Panc1 (cell line): ENCODE measurements at regions not wholly inside any gene's neighbourhood (a gene's known extent, or its start where the extent isn't known, plus 50 kb on each side); places are given as distances from the start of the nearest gene placed in this dataset.

Source experiments
- ATAC-seq: fragments of 200-7000 bp; cut with Tn5 transposase; 2 replicates; pipeline ENCODE4 v1.9.1; 2020; ENCODE audit warnings: mild to moderate bottlenecking, moderate library complexity
- BruUV-seq: library from RNA; stranded (reverse); fragments of 400-500 nt; replicated peaks from 2 replicates; lab custom pipeline; 2021; lab: Mats Ljungman, UMichigan
- CTCF ChIA-PET: fragments of 300-600 bp; sonication (Branson Sonifier 250); formaldehyde crosslinking; loops from one replicate; lab custom pipeline; 2022; ENCODE audit warnings: antibody characterized with exemption; lab: Charles Lee
- POLR2A ChIA-PET: fragments of 300-600 bp; sonication (Branson Sonifier 250); formaldehyde crosslinking; loops from one replicate; lab custom pipeline; 2022; ENCODE audit warnings: antibody characterized with exemption; lab: Charles Lee
- DNase-seq: peaks from one replicate; pipeline ENCODE4 v3.0.0-alpha.2; 2010; ENCODE audit warnings: low read depth, low spot score
- H3K27ac ChIP-seq: 2 replicates; pipeline ENCODE4 v1.5.1; 2011; ENCODE audit warnings: mild to moderate bottlenecking, low read length, inconsistent platforms
- H3K27me3 ChIP-seq: fragments of 200-500 bp; sonication (Bioruptor generic); 2 replicates; pipeline ENCODE4 v1.6.0; 2014; ENCODE audit warnings: low read length, inconsistent platforms; ENCODE audit not compliant: control insufficient read depth, insufficient read depth
- H3K36me3 ChIP-seq: fragments of 200-500 bp; sonication (Bioruptor generic); 2 replicates; pipeline ENCODE4 v1.5.1; 2014; ENCODE audit warnings: inconsistent platforms, mild to moderate bottlenecking, low read length, moderate library complexity; ENCODE audit not compliant: control insufficient read depth, insufficient read depth
- H3K4me1 ChIP-seq: 2 replicates; pipeline ENCODE4 v1.5.1; 2011; ENCODE audit warnings: inconsistent platforms, mild to moderate bottlenecking, low read length, moderate library complexity; ENCODE audit not compliant: control insufficient read depth, insufficient read depth
- H3K4me3 ChIP-seq, 2 experiments: 2 replicates each; pipeline ENCODE4 v1.5.1; 2011 to 2012; ENCODE audit warnings: low read depth in 2 of 2, low read length in 2 of 2, mild to moderate bottlenecking in 2 of 2, inconsistent platforms in 1 of 2, moderate library complexity in 1 of 2
- H3K9me3 ChIP-seq: fragments of 200-500 bp; sonication (Bioruptor generic); 2 replicates; pipeline ENCODE4 v1.5.1; 2014; ENCODE audit warnings: low read depth, mild to moderate bottlenecking, inconsistent platforms, low read length, moderate library complexity; ENCODE audit not compliant: control insufficient read depth, insufficient read depth
- CTCF ChIP-seq: fragments of 450-650 bp; IDR thresholded peaks from 2 replicates; pipeline ENCODE4 v1.5.1; 2017; ENCODE audit warnings: mild to moderate bottlenecking
- POLR2AphosphoS5 ChIP-seq: IDR thresholded peaks from 2 replicates; pipeline ENCODE4 v1.6.1; 2012; ENCODE audit warnings: mild to moderate bottlenecking, low read depth, low read length, moderate library complexity
- REST ChIP-seq, 2 experiments: IDR thresholded peaks; 2 replicates each; pipeline ENCODE4 v1.6.1; 2011 to 2012; ENCODE audit warnings: low read depth in 2 of 2, control low read depth in 1 of 2, low read length in 1 of 2, mild to moderate bottlenecking in 1 of 2, moderate library complexity in 1 of 2; ENCODE audit not compliant: insufficient read depth in 1 of 2
- SIN3A ChIP-seq: IDR thresholded peaks from 2 replicates; pipeline ENCODE4 v1.6.1; 2012; ENCODE audit warnings: low read depth, mild to moderate bottlenecking, low read length, moderate library complexity, borderline replicate concordance; ENCODE audit not compliant: insufficient read depth
- TCF7L2 ChIP-seq: IDR thresholded peaks from 2 replicates; pipeline ENCODE4 v1.6.1; 2011; ENCODE audit warnings: mild to moderate bottlenecking, low read depth, low read length, inconsistent platforms
- in situ Hi-C: cut with HindIII; loops from 2 replicates; pipeline ENCODE4 v1.10.0; 2016; ENCODE audit warnings: low sequenced_read_pairs, low pct_unique_long_range_greater_than_20kb
- intact Hi-C: fragments of 100-400 bp; cut with micrococcal nuclease; formaldehyde crosslinking; loops from one replicate; pipeline ENCODE4 v1.10.0; 2022; ENCODE audit not compliant: unreplicated experiment

GRCh38 chr14:51488569-51489220 lies 163.0 kb upstream of the FRMD6 start:
- Histone ChIP-seq H3K27me3 (no peaks in the 10 kb centered on the region), H3K4me3 (no peak overlapping the region), H3K36me3 (no peaks in the 10 kb centered on the region), H3K27ac (no peak overlapping the region), H3K4me1 (no peaks in the 10 kb centered on the region), H3K9me3 (no peaks in the 10 kb centered on the region)
- no peak for TF ChIP-seq SIN3A
- no peak for TF ChIP-seq TCF7L2
- TF ChIP-seq POLR2AphosphoS5 = no peak
- no peak for TF ChIP-seq REST (IDR thresholded peaks at IDR 0.05; ENCODE audit: insufficient read depth in 1 of 2, low read depth in 2 of 2, low read length in 1 of 2)
- BruUV-seq = no TSS peak
- DNase-seq (no peak), ATAC-seq (no peak)
- in situ Hi-C loops = no loop called here
- CTCF ChIA-PET = no interaction called here
- POLR2A ChIA-PET = interaction anchor here (1.0 kb wide), 1 partner anchor 12 kb away, joined by 3 read pairs; no protein-coding TSS in a partner anchor
- intact Hi-C loops = no loop called here

- no peaks in the 10 kb centered on the region for H3K9me3 ChIP-seq
- no peak overlapping the region for H3K27ac ChIP-seq
- no peak for TF ChIP-seq TCF7L2
- H3K36me3 ChIP-seq = no peaks in the 10 kb centered on the region
- in situ Hi-C loops = no loop called here
- intact Hi-C loops = no loop called here
- CTCF ChIA-PET = no interaction called here
- no peak for ATAC-seq
- no TSS peak for BruUV-seq
- H3K4me1 ChIP-seq = no peaks in the 10 kb centered on the region
- DNase-seq = no peak
- POLR2A ChIA-PET = no interaction called here
- H3K4me3 ChIP-seq = no peak overlapping the region
- no peaks in the 10 kb centered on the region for H3K27me3 ChIP-seq
These were observed 161.5 kb upstream of the FRMD6 start for GRCh38 chr14:51490205-51490604.

GRCh38 chr14:51491036-51491545 lies 160.6 kb upstream of the FRMD6 start:
- intact Hi-C loops = no loop called here
- Histone ChIP-seq H3K9me3 (no peaks in the 10 kb centered on the region), H3K4me3 (no peak overlapping the region), H3K27me3 (no peaks in the 10 kb centered on the region), H3K4me1 (no peaks in the 10 kb centered on the region), H3K27ac (no peak overlapping the region), H3K36me3 (no peaks in the 10 kb centered on the region)
- in situ Hi-C loops = no loop called here
- CTCF ChIA-PET = no interaction called here
- no TSS peak for BruUV-seq
- TF ChIP-seq POLR2AphosphoS5 = no peak
- TF ChIP-seq CTCF = no peak
- no peak for TF ChIP-seq TCF7L2
- no peak for TF ChIP-seq SIN3A
- TF ChIP-seq REST (IDR thresholded peaks at IDR 0.05; ENCODE audit: insufficient read depth in 1 of 2, low read depth in 2 of 2, low read length in 1 of 2) = no peak
- ATAC-seq (no peak), DNase-seq (no peak)
- POLR2A ChIA-PET = no interaction called here
